H7 (cell line): ENCODE measurements at regions not wholly inside any gene's neighbourhood (a gene's known extent, or its start where the extent isn't known, plus 50 kb on each side); places are given as distances from the start of the nearest gene placed in this dataset.
"Not testable (repeated sequence)": the region's sequence is repeated elsewhere in the genome, so short reads cannot be mapped to it uniquely, and the experiment has no call there.

Experiments used
- DNase-seq: peaks from one replicate; pipeline ENCODE4 v3.0.0; 2012
- H3K27me3 ChIP-seq: 2 replicates; pipeline ENCODE4 v1.6.0; 2011; ENCODE audit warnings: mild to moderate bottlenecking, low read length; ENCODE audit not compliant: control insufficient read depth, insufficient read depth
- H3K36me3 ChIP-seq: replicated peaks from 2 replicates; pipeline ENCODE4 v1.5.1; 2011; ENCODE audit warnings: low read length; ENCODE audit not compliant: control insufficient read depth, insufficient read depth
- H3K4me3 ChIP-seq: 2 replicates; pipeline ENCODE4 v1.5.1; 2011; ENCODE audit warnings: low read depth, mild to moderate bottlenecking, control low read depth, low read length, moderate library complexity; ENCODE audit not compliant: insufficient read depth

DNA sequence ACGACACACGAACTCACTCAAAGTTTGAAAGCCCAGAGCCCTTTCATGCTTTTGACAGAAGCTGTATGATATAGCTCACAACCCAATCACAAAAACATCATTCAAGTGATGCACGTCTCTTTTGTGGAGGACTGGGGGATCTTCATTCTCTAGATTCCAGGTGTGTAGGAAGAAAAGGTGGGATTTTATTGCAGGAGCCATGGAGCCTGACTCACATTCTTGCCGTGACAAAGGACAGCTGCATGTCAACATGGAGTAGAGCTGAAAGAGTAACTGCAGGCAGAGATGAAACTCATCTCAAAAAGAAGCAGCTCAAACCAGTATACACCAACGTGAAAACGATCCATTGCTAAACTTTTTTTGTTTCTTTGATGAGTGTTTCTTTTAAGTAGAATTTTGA is 50.9 kb upstream of the PDE1A start:
- no peaks in the 10 kb centered on the region for H3K27me3 ChIP-seq
- no peak for DNase-seq
- no peak overlapping the region for H3K4me3 ChIP-seq
- H3K36me3 ChIP-seq, result no peaks in the 10 kb centered on the region

DNA sequence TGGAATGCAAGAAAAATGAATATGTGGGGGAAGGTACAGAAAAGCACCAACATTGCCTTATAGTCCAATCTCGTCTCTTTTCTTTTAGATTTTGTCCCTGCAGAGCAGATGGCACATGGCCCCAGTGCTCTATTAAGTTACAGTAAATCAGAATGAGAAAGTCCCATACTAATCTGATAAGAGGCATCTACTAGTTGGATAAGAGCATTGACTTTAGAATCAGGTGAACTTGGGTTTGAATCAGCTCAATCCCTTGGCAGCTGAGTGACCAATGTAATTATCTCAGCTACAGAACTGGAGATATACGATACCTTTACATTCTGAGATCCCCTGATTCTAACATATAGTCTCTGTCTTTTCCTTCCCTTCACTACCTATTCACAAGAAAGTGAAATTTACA is 54.8 kb upstream of the PDE1A start:
- H3K27me3 ChIP-seq, result no peaks in the 10 kb centered on the region
- no peak overlapping the region for H3K4me3 ChIP-seq
- H3K36me3 ChIP-seq, result no peaks in the 10 kb centered on the region
- DNase-seq, result no peak

DNA sequence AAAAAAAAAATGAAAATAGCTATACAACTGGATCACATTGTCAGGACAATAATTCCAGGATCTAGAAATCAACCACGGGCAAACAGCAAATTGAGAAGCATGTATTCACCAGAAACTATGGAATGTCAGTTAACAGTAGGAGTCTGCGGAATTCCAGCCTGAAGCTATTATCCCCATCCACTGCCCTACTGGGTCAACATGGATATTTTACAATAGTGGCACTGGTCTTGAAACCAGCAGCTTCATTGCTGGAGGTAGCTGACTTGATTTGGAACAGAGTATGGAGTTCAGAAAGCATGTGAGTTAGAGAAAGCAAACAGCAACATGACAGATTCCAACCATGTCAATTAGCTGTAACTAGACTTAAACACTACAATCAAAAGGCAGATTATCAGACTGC is 55.7 kb upstream of the PDE1A start:
- H3K36me3 ChIP-seq, result no peaks in the 10 kb centered on the region
- no peak for DNase-seq

DNA sequence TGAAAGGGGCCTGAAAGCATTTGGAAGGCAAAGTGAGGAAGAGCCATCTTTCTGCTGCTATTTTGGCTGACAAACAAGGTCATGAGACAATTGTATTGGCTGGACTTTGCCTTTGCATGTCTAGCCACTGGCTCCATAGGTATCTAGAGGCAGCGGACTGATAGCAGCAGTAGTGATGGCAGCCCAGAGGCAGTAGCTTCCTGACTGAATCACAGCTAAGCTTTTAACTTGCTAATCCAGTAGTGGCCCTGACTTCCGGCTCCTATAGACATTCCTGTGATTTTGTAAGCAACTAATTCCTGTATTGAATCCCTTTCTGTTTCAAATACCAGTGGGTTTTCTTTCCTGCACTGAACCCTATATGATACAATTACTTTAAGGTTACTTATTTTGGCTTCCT is 69.8 kb upstream of the PDE1A start:
- H3K27me3 ChIP-seq, result no peaks in the 10 kb centered on the region
- DNase-seq, result peak; percentile 27
- H3K36me3 ChIP-seq, result no peaks in the 10 kb centered on the region
- no peak overlapping the region for H3K4me3 ChIP-seq

More for the DNA sequence above, 55.7 kb upstream of the PDE1A start:
- Histone ChIP-seq H3K4me3 (no peak overlapping the region), H3K27me3 (no peaks in the 10 kb centered on the region)

DNA sequence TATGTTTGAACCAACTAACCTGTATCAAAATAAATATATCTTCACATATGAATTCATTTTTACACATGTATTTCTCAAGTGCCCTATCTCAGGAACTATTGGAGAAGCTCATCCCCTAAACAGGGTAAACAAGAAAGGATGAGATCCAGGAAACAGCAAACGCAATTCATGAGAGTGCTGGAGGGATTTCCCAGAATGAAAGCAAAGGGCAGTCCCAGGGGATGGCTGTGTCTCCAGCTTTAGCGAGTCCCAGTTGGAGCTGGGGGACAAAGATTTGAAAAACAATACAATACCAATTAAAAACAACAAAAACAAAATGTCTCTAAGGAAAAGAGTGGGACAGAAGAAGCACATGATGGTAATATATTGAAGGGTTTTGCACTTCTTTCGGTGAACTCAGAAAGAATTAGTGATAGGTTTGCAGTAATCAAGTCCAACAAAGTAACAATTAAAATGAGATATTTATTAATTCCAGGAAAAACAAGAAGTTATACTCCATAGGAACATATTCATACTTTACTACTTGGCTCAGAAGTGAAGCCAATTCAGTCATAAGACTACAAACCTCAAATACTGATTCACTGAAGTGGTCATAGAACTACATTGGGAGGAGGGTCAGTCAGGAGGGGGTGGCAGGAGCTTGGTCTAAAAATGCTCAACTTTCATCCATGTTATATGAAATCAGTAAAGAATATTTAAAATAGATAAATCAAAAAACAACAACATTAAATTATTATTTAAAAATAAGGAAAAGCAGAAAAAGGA is 73.1 kb upstream of the PDE1A start:
- DNase-seq, result peak; percentile 25
- Histone ChIP-seq H3K27me3 (no peaks in the 10 kb centered on the region), H3K4me3 (no peak overlapping the region), H3K36me3 (no peaks in the 10 kb centered on the region)

DNA sequence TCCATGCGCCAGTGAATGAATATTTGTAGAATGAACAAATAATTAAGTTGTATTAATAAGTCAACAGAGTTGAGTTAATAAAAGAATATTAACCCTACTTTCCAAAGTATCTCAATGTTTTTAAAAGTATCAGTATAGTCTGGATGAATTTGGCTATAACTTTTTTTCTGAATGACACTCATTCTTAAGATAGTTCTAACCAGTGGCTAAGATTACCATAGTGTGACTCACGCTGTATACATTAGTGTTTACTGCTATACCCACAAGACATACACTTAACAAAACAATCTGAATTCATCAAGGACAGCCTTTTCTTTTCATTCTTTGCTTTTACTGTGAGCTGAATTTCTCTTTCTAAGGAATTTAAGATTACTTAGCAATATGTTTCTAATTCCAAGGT is 77.0 kb upstream of the PDE1A start:
- no peak for DNase-seq
- no peaks in the 10 kb centered on the region for H3K27me3 ChIP-seq

DNA sequence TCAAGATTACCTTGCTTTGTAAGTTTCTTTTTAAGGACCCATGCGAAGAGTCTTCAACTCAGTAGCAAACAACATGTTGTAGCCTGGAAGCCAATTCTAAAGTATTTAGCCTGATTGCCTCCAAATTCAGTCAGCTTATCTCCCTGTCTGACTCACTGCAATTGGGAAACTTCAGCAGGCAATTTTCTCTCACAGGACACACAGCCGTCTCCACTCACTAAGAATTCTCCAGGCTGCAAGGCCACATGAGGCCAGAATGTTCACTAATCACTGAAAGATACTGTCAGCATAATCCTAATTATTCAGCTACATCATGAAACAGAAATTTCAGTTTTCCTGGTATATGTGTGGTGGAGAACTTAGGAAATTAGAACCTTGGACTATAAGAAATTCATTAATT is 78.1 kb upstream of the PDE1A start:
- Histone ChIP-seq H3K4me3 (no peak overlapping the region), H3K36me3 (no peaks in the 10 kb centered on the region), H3K27me3 (no peaks in the 10 kb centered on the region)
- DNase-seq, result no peak

More for the DNA sequence above, 77.0 kb upstream of the PDE1A start:
- H3K4me3 ChIP-seq, result no peak overlapping the region
- H3K36me3 ChIP-seq, result no peaks in the 10 kb centered on the region

DNA sequence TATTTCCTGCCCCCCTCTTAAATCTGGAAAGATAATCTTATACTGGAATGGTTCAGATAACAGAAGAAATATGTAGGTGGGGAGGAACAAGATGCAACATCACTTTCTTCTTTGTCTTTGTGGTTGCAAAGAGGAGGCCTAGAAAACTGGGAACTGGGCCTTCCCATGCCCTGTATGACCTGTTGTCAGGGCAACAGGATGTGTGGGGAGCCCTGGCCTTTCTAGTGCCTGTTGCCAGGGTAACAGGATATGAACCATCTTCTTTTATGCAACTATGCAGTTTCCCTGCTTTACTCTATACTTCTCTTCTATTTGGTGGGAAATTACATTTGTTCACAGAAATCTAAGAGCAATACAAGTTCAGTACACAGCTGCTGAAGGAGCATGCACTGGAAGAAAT is 79.8 kb upstream of the PDE1A start:
- DNase-seq, result no peak
- Histone ChIP-seq H3K27me3 (no peaks in the 10 kb centered on the region), H3K4me3 (no peak overlapping the region), H3K36me3 (no peaks in the 10 kb centered on the region)

DNA sequence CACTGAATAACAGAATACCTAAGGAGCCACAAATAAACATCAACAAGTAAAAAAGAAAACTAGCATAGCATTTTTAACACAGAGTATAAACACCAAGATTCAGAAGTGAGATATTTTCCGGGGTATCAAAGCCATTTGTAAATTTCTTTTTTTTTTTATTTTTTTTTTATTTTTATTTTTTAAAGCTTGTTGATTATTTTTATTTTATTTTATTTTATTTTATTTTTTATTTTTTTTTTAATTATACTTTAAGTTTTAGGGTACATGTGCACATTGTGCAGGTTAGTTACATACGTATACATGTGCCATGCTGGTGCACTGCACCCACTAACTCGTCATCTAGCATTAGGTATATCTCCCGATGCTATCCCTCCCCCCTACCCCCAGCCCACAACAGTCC is 81.7 kb upstream of the PDE1A start:
- not testable (repeated sequence) for H3K4me3 ChIP-seq, H3K27me3 ChIP-seq, H3K36me3 ChIP-seq, DNase-seq

DNA sequence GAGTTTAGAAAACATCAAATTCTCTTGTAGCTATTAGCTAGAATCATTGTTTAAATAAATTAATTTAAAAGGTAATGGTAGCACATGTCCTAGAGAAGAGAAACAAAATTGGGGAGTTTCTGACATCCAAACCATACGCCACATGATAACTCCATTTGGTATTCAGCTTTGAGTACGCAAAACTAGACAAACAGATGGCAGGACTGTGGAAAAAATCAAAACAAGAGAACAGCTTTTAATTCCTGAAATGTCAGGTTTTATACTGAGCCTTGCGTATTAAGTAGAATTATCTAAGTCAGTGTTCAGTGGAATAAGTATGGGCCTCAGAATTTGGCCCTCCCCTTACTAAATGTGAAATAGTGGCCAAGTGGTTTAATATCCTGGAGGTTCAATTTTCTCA is 82.4 kb upstream of the PDE1A start:
- H3K4me3 ChIP-seq, result no peak overlapping the region
- no peaks in the 10 kb centered on the region for H3K27me3 ChIP-seq
- no peak for DNase-seq
- no peaks in the 10 kb centered on the region for H3K36me3 ChIP-seq

DNA sequence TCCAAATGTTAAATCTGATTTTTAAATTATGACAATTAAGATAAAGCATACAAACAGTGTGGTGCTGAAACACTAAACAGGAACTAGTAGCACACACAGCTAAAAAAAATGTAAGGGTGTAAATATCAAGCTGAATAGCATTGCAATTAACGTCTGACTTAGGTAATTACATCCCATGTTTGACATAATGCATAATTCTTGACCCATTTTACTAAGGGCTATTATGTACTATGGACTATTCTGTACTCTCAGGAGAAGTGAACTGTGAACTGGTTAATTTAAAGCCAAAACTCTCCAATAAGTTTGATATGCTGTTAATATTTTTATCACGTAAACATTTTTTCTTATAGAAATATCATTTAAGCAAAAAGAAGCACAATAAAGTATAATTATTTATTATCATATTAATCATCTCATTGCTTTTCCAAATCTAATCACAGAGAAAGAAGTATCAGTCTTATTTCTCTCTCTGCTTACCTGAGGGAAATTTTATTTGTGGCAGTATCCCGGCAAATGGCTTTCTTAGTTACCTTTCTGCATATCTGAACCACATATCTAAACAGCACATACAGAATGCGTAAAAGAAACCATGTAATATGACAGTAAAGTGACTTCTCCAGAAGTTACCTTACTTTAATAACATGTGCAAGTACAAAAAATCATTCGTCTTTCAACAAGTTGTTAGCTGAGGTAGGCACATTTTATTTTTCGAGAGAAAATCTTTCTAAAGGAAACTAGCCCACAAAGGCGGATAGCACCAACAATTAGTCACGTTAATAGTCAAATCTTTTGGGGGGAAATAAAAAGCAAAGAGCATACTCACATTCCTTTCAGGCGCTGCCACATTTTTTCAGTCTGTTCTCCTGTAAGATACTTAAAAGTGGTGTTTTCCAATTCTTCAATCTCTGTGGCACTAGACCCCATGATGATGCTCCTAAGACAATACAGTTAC is 94.9 kb upstream of the PDE1A start:
- Histone ChIP-seq H3K36me3 (no peaks in the 10 kb centered on the region), H3K4me3 (no peak overlapping the region), H3K27me3 (no peaks in the 10 kb centered on the region)
- no peak for DNase-seq

DNA sequence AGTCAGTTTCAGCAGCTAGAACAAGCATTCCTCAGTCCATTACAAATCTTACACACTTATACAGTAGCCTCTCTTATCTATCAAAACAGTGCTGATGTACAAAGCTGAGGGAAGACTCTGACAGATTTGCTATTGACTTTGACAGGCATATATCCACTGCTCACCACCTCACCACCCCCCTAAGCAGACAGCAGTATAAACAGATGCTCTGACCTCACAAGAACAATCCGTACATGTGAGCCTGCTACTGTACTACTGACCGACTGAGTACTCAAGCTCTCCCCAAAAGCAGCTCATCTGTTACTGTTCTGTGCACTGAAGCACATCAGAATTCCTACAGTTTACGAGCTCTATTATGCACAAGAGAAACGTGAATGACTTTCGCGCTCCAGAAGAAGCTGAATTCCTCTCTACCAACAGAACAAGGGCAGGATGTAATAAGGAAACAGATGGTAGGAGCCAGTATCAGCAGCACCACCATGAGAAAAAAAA is 95.6 kb upstream of the PDE1A start:
- no peak overlapping the region for H3K4me3 ChIP-seq
- H3K36me3 ChIP-seq, result no peaks in the 10 kb centered on the region
- H3K27me3 ChIP-seq, result no peaks in the 10 kb centered on the region
- no peak for DNase-seq

DNA sequence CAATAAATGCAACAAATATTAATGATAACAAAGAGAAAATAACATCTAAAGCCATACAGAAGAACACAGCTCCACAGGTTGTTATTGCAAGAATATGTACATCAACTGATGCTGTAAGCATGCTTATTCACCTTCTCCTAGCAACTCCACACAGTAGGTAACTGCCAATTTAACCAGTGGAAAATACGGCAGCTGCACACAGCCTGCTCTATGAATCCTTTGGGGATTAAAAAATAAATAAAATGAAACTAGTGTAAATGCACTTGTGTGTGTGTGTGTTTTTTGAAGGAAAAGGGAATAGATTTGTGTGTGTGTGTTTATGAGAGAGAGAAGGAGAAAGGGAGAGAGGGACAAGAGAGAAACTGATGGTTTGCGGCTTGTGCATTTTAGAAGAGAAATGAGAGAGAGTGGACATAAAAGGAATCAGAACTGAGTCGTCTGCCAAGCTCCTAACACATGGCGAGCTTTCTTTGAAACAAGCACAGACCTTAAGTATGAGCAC is 96.2 kb upstream of the PDE1A start:
- no peak overlapping the region for H3K4me3 ChIP-seq

DNA sequence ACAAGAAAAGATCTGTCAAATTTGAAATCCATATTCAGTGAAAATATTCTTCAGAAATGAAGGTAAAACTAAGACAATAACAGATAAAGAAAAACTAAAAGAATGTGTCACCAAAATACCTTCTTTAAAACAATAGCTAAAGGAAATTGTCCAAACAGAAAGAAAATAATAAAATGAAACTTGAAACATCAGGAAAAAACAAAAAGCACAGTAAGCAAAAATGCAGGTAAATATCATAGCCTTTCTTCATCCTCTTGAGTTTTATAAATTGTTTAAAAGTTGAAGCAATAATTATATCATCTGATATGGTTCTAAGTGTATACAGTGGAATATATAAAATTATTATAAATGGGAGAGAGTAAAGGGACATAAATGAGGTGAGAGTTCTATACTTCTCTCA is 103.8 kb upstream of the PDE1A start:
- H3K36me3 ChIP-seq, result no peaks in the 10 kb centered on the region
- H3K27me3 ChIP-seq, result no peaks in the 10 kb centered on the region
- H3K4me3 ChIP-seq, result no peak overlapping the region
- DNase-seq, result no peak

More for the DNA sequence above, 96.2 kb upstream of the PDE1A start:
- no peaks in the 10 kb centered on the region for H3K36me3 ChIP-seq
- no peak for DNase-seq
- no peaks in the 10 kb centered on the region for H3K27me3 ChIP-seq

DNA sequence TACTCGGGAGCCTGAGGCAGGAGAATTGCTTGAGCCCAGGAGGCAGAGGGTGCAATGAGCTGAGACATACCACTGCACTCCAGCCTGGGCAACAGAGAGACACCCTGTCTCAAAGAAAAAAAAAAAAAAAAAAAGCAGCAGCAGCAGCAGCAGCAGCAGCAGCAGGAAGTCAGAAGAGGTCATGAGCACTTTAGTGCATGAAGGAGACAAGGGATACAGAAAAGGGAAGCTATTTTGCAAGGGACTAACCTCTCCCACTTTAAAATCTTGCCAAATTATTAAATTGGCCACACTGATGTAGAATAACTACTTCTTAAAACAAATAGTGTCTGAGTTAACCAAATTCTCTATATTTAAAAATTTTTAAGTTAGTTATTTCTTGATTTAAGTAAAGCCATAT is 113.4 kb upstream of the PDE1A start:
- H3K36me3 ChIP-seq, result no peaks in the 10 kb centered on the region
- H3K4me3 ChIP-seq, result no peak overlapping the region
- H3K27me3 ChIP-seq, result no peaks in the 10 kb centered on the region
- no peak for DNase-seq
